Thyroid gland (tissue), 4 donors: ENCODE measurements at regions not wholly inside any gene's neighbourhood (a gene's known extent, or its start where the extent isn't known, plus 50 kb on each side); places are given as distances from the start of the nearest gene placed in this dataset.

Experiments used
- POLR2A ChIP-seq, 2 donors: fragments of 450-650 bp; IDR thresholded peaks; one replicate each; pipeline ENCODE4 v1.6.1; 2017; ENCODE audit warnings: antibody characterized with exemption in 2 of 2, mild to moderate bottlenecking in 2 of 2, moderate library complexity in 1 of 2
- TF ChIP-seq, protein P1 (sequence below), 6 experiments: fragments of 200-600 bp in 3 of 6; fragments of 450-650 bp in 3 of 6; sonication (generic) in 3 of 6; IDR thresholded peaks; one replicate each; pipeline ENCODE4 v1.5.1; 2016 to 2019; ENCODE audit warnings: antibody characterized with exemption in 6 of 6, mild to moderate bottlenecking in 2 of 6, inconsistent platforms in 1 of 6, moderate library complexity in 1 of 6

DNA sequence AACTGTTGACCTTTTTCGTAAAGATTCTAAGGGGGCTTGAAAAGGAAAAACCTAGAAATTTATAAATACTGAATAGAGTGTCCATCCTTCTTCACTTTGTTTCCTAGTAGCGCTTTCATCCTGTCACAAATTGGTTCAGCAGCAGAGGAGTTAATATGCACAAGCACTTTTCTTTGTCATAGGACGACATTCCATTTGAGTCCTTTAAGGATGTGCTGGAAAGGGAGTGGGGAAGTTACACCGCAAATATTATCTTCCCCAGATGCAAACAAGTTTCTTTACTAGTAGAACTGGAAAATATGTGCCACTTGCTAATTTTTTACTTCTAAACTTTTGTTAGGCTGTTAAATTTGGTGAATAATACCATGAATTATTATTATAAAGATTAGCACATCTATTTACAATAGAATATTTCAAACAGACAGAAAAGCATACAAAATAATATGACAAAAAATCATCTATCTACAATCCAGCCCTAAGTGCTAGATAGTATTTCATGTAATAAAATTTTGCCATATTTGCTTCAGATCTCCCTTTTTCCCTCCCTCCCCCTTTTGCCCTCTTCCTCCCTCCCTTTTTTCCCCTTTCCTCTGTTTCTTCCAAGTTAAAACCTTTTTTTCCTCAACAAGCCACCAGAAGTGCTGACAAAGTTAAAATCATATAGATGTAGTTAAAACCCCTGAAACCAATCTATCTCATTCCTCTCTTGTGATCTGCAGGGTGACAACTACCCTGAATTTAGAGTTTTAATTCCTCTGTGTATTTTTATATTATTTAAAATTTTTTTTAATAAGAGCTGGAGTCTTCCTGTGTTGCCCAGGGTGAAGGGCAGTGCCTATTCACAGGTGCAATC is 50.5 kb upstream of the MAP4K3 start:
- TF ChIP-seq, protein P1, sequence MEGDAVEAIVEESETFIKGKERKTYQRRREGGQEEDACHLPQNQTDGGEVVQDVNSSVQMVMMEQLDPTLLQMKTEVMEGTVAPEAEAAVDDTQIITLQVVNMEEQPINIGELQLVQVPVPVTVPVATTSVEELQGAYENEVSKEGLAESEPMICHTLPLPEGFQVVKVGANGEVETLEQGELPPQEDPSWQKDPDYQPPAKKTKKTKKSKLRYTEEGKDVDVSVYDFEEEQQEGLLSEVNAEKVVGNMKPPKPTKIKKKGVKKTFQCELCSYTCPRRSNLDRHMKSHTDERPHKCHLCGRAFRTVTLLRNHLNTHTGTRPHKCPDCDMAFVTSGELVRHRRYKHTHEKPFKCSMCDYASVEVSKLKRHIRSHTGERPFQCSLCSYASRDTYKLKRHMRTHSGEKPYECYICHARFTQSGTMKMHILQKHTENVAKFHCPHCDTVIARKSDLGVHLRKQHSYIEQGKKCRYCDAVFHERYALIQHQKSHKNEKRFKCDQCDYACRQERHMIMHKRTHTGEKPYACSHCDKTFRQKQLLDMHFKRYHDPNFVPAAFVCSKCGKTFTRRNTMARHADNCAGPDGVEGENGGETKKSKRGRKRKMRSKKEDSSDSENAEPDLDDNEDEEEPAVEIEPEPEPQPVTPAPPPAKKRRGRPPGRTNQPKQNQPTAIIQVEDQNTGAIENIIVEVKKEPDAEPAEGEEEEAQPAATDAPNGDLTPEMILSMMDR (IDR thresholded peaks at IDR 0.05): no peak
- no peak for TF ChIP-seq POLR2A (IDR thresholded peaks at IDR 0.05)
